Astrocyte (in vitro differentiated cells and primary cell): ENCODE measurements at regions not wholly inside any gene's neighbourhood (a gene's known extent, or its start where the extent isn't known, plus 50 kb on each side); places are given as distances from the start of the nearest gene placed in this dataset.

Experiments
- DNase-seq: peaks from one replicate; pipeline ENCODE4 v3.0.0-alpha.2; 2010; ENCODE audit warnings: low read depth
- FAIRE-seq: peaks from 2 replicates; lab custom pipeline; 2011; peaks lifted over from hg19 to GRCh38; lab: Jason Lieb, UNC
- H2AFZ ChIP-seq: 2 replicates; pipeline ENCODE4 v1.6.0; 2012; ENCODE audit warnings: low read depth, low read length, inconsistent platforms
- H3K27ac ChIP-seq: 2 replicates; pipeline ENCODE4 v1.5.1; 2011; ENCODE audit warnings: low read depth, low read length, inconsistent platforms
- H3K27me3 ChIP-seq: 2 replicates; pipeline ENCODE4 v1.6.0; 2011; ENCODE audit warnings: low read length, inconsistent platforms; ENCODE audit not compliant: insufficient read depth
- H3K36me3 ChIP-seq: 2 replicates; pipeline ENCODE4 v1.5.1; 2011; ENCODE audit warnings: low read length, inconsistent platforms; ENCODE audit not compliant: insufficient read depth
- H3K4me1 ChIP-seq: 2 replicates; pipeline ENCODE4 v1.5.1; 2011; ENCODE audit warnings: low read length, inconsistent platforms; ENCODE audit not compliant: insufficient read depth
- H3K4me2 ChIP-seq: 2 replicates; pipeline ENCODE4 v1.6.0; 2012; ENCODE audit warnings: low read length, inconsistent platforms
- H3K4me3 ChIP-seq: 2 replicates; pipeline ENCODE4 v1.5.1; 2011; ENCODE audit warnings: low read depth, mild to moderate bottlenecking, low read length, inconsistent platforms; ENCODE audit not compliant: insufficient read depth
- H3K79me2 ChIP-seq: 2 replicates; pipeline ENCODE4 v1.6.0; 2012; ENCODE audit warnings: mild to moderate bottlenecking, low read length, inconsistent platforms; ENCODE audit not compliant: insufficient read depth
- H3K9ac ChIP-seq: 2 replicates; pipeline ENCODE4 v1.6.0; 2012; ENCODE audit warnings: mild to moderate bottlenecking, low read length, inconsistent platforms
- H3K9me3 ChIP-seq: 2 replicates; pipeline ENCODE4 v1.5.1; 2012; ENCODE audit warnings: low read depth, mild to moderate bottlenecking, low read length, inconsistent platforms; ENCODE audit not compliant: insufficient read depth
- H4K20me1 ChIP-seq: 2 replicates; pipeline ENCODE4 v1.6.0; 2012; ENCODE audit warnings: low read length, inconsistent platforms; ENCODE audit not compliant: insufficient read depth
- H3K27ac Mint-ChIP-seq: one replicate; pipeline ENCODE4 v1.8.0; 2021; ENCODE audit warnings: mild to moderate bottlenecking, mixed read lengths; ENCODE audit not compliant: unreplicated experiment
- H3K27me3 Mint-ChIP-seq: one replicate; pipeline ENCODE4 v1.8.0; 2021; ENCODE audit warnings: low read depth, mixed read lengths; ENCODE audit not compliant: unreplicated experiment
- H3K36me3 Mint-ChIP-seq: one replicate; pipeline ENCODE4 v1.8.0; 2021; ENCODE audit warnings: low read depth, mixed read lengths; ENCODE audit not compliant: unreplicated experiment
- H3K4me1 Mint-ChIP-seq: one replicate; pipeline ENCODE4 v1.8.0; 2021; ENCODE audit warnings: low read depth, mixed read lengths; ENCODE audit not compliant: unreplicated experiment
- H3K4me3 Mint-ChIP-seq: one replicate; pipeline ENCODE4 v1.8.0; 2021; ENCODE audit warnings: mild to moderate bottlenecking, moderate library complexity, mixed read lengths; ENCODE audit not compliant: unreplicated experiment
- H3K9me3 Mint-ChIP-seq: one replicate; pipeline ENCODE4 v1.8.0; 2021; ENCODE audit warnings: mild to moderate bottlenecking, mixed read lengths; ENCODE audit not compliant: unreplicated experiment
- CTCF ChIP-seq: IDR thresholded peaks from 2 replicates; pipeline ENCODE4 v1.5.1; 2011; ENCODE audit warnings: low read depth, mild to moderate bottlenecking, inconsistent platforms, low read length, moderate library complexity; ENCODE audit not compliant: insufficient read depth
- EZH2 ChIP-seq: IDR thresholded peaks from 2 replicates; pipeline ENCODE4 v1.6.1; 2012; ENCODE audit warnings: mild to moderate bottlenecking, low read length, inconsistent platforms; ENCODE audit not compliant: insufficient read depth

DNA sequence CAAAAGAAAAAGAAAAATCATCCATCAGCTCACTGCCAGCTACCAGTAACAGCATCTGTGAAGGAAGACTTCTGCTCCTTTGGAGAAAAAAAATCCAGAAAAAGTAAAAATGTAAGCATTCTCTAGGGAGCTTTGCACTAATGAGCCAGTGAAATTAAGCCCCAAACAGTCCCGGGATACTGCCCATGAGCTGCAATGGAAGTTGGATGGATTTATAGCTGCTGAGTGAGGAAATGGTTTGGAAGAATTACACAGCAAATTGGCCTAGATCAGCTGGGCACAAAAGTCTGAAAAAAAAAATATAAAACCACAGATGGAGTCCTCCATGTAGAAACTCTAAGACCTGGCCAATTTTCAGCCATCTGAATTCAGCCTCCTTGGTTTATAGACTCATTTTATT, 462.9 kb upstream of the USP15 start:
- no peaks in the 10 kb centered on the region for H4K20me1 ChIP-seq
- no peaks in the 10 kb centered on the region for H3K9me3 ChIP-seq
- no peaks in the 10 kb centered on the region for H3K79me2 ChIP-seq
- no peak overlapping the region for H2AFZ ChIP-seq
- Mint-ChIP-seq H3K4me1 (no peaks in the 10 kb centered on the region), H3K27me3 (no peaks in the 10 kb centered on the region), H3K4me3 (no peak overlapping the region), H3K9me3 (no peaks in the 10 kb centered on the region), H3K36me3 (no peaks in the 10 kb centered on the region), H3K27ac (no peak overlapping the region)
- no peak overlapping the region for H3K4me3 ChIP-seq
- TF ChIP-seq CTCF (no peak), EZH2 (no peak)
- H3K4me1 ChIP-seq = no peaks in the 10 kb centered on the region
- no peaks in the 10 kb centered on the region for H3K27me3 ChIP-seq
- no peak overlapping the region for H3K27ac ChIP-seq
- DNase-seq (no peak), FAIRE-seq (no peak)
- no peaks in the 10 kb centered on the region for H3K36me3 ChIP-seq
- no peak overlapping the region for H3K4me2 ChIP-seq
- H3K9ac ChIP-seq = no peak overlapping the region

DNA sequence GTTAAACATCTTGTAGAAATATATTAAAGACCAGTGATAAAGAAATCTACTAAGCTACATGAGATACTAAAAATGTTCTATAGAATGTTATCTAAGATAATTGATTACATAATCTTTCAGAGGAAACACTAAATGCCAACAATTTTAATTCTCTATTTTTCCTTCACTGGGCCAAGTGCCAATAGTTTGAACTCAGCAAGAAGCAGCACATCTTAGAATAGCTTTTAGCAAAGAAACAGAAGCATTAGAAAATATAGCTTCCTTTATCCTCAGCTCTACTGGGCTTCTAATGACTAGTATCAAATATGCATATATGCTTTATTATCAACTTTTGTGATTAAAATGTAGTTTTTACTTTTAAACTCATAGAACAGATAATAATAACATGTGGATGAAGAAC, 461.4 kb upstream of the USP15 start:
- Histone ChIP-seq H3K27ac (no peak overlapping the region), H3K4me3 (no peak overlapping the region), H3K27me3 (no peaks in the 10 kb centered on the region), H3K36me3 (no peaks in the 10 kb centered on the region), H3K79me2 (no peaks in the 10 kb centered on the region), H2AFZ (no peak overlapping the region), H3K9ac (no peak overlapping the region), H3K9me3 (no peaks in the 10 kb centered on the region), H4K20me1 (no peaks in the 10 kb centered on the region), H3K4me2 (no peak overlapping the region), H3K4me1 (no peaks in the 10 kb centered on the region)
- H3K4me1 Mint-ChIP-seq = no peaks in the 10 kb centered on the region
- no peak for TF ChIP-seq CTCF
- no peak for TF ChIP-seq EZH2
- H3K9me3 Mint-ChIP-seq = no peaks in the 10 kb centered on the region
- H3K27ac Mint-ChIP-seq = no peak overlapping the region
- FAIRE-seq (no peak), DNase-seq (no peak)
- H3K27me3 Mint-ChIP-seq = no peaks in the 10 kb centered on the region
- no peak overlapping the region for H3K4me3 Mint-ChIP-seq
- no peaks in the 10 kb centered on the region for H3K36me3 Mint-ChIP-seq

DNA sequence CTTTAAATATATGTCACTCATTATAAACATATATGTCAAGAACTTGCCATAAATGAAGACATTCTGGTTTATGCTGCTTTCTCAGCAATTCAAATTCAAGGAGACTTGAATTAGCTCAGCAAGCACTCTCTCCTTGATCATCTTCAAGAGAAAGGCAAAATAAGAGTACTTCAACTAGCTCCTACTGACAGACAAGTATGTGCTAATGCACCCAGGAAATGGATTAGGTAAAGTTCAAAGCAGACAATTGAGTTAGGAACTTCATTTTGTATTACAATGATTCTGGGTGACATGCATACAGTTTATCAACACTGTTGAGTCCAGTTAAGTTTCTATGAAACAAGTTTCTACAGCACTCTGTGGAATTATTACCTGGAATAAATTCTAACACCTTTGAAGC, 455.9 kb upstream of the USP15 start:
- H3K9ac ChIP-seq = no peak overlapping the region
- H3K27me3 ChIP-seq = no peaks in the 10 kb centered on the region
- FAIRE-seq (no peak), DNase-seq (no peak)
- H3K4me2 ChIP-seq = no peak overlapping the region
- Mint-ChIP-seq H3K27me3 (no peaks in the 10 kb centered on the region), H3K27ac (no peak overlapping the region), H3K4me3 (no peak overlapping the region), H3K36me3 (peaks cover 3% of the 10 kb centered on the region), H3K9me3 (peaks cover 16% of the 10 kb centered on the region), H3K4me1 (peaks cover 2% of the 10 kb centered on the region)
- no peaks in the 10 kb centered on the region for H3K4me1 ChIP-seq
- no peaks in the 10 kb centered on the region for H3K36me3 ChIP-seq
- H3K27ac ChIP-seq = no peak overlapping the region
- H2AFZ ChIP-seq = no peak overlapping the region
- TF ChIP-seq EZH2 (no peak), CTCF (no peak)
- H3K79me2 ChIP-seq = no peaks in the 10 kb centered on the region
- no peak overlapping the region for H3K4me3 ChIP-seq
- no peaks in the 10 kb centered on the region for H4K20me1 ChIP-seq
- H3K9me3 ChIP-seq = no peaks in the 10 kb centered on the region
